ENCODE measurements at regions not wholly inside any gene's neighbourhood (a gene's known extent, or its start where the extent isn't known, plus 50 kb on each side); places are given as distances from the start of the nearest gene placed in this dataset.

DNA sequence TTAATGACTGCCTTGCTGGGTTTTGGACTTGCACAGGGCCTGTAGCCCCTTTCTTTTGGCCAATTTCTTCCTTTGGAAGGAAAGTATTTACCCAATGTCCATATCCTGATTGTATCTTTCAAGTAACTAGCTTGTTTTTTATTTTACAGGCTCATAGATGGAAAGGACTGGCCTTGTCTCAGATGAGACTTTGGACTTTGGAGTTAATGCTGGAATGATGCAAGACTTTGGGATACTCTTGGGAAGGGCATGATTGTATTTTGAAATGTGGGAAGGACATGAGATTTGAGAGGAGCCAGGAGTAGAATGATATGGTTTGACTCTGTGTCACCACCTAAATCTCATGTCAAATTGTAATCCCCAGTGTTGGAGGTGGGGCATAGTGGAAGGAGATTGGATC, 140.1 kb downstream of the C1orf94 start:
- TF ChIP-seq, protein P1, sequence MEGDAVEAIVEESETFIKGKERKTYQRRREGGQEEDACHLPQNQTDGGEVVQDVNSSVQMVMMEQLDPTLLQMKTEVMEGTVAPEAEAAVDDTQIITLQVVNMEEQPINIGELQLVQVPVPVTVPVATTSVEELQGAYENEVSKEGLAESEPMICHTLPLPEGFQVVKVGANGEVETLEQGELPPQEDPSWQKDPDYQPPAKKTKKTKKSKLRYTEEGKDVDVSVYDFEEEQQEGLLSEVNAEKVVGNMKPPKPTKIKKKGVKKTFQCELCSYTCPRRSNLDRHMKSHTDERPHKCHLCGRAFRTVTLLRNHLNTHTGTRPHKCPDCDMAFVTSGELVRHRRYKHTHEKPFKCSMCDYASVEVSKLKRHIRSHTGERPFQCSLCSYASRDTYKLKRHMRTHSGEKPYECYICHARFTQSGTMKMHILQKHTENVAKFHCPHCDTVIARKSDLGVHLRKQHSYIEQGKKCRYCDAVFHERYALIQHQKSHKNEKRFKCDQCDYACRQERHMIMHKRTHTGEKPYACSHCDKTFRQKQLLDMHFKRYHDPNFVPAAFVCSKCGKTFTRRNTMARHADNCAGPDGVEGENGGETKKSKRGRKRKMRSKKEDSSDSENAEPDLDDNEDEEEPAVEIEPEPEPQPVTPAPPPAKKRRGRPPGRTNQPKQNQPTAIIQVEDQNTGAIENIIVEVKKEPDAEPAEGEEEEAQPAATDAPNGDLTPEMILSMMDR (IDR thresholded peaks at IDR 0.05), result no peak
- TF ChIP-seq EZH2 (IDR thresholded peaks at IDR 0.05; ENCODE audit: borderline replicate concordance, insufficient read depth, low read depth, low read length, poor library complexity, severe bottlenecking), result no peak

Measured in B cell (primary cell).